GM06990 (cell line): ENCODE measurements at regions not wholly inside any gene's neighbourhood (a gene's known extent, or its start where the extent isn't known, plus 50 kb on each side); places are given as distances from the start of the nearest gene placed in this dataset.

Source experiments
- DNase-seq: peaks from one replicate; pipeline ENCODE4 v3.0.0-alpha.2; 2011; ENCODE audit not compliant: insufficient read length; ENCODE audit errors: extremely low read depth
- H3K27me3 ChIP-seq: replicated peaks from 2 replicates; pipeline ENCODE4 v1.6.0; 2011; ENCODE audit warnings: low read length; ENCODE audit not compliant: control insufficient read depth, insufficient read depth
- H3K36me3 ChIP-seq: 2 replicates; pipeline ENCODE4 v1.5.1; 2011; ENCODE audit warnings: low read length; ENCODE audit not compliant: control insufficient read depth, insufficient read depth
- H3K4me3 ChIP-seq: replicated peaks from 2 replicates; pipeline ENCODE4 v1.5.1; 2011; ENCODE audit warnings: low read depth, mild to moderate bottlenecking, control low read depth, low read length
- CTCF ChIP-seq: IDR thresholded peaks from 2 replicates; pipeline ENCODE4 v1.5.1; 2011; ENCODE audit warnings: low read length, control low read depth, mild to moderate bottlenecking, inconsistent platforms; ENCODE audit not compliant: insufficient read depth, poor library complexity, severe bottlenecking

GRCh38 chr5:133738271-133738670 is 125.9 kb upstream of the FSTL4 start:
- H3K36me3 ChIP-seq = no peaks in the 10 kb centered on the region
- H3K4me3 ChIP-seq = no peak overlapping the region
- no peaks in the 10 kb centered on the region; the same call in 1 of the 2 replicates for H3K27me3 ChIP-seq
- TF ChIP-seq CTCF = no peak
- no peak for DNase-seq

GRCh38 chr5:133736512-133736911 is 124.2 kb upstream of the FSTL4 start:
- no peak for TF ChIP-seq CTCF
- no peak for DNase-seq
- Histone ChIP-seq H3K27me3 (no peaks in the 10 kb centered on the region), H3K4me3 (no peak overlapping the region), H3K36me3 (no peaks in the 10 kb centered on the region)

DNA sequence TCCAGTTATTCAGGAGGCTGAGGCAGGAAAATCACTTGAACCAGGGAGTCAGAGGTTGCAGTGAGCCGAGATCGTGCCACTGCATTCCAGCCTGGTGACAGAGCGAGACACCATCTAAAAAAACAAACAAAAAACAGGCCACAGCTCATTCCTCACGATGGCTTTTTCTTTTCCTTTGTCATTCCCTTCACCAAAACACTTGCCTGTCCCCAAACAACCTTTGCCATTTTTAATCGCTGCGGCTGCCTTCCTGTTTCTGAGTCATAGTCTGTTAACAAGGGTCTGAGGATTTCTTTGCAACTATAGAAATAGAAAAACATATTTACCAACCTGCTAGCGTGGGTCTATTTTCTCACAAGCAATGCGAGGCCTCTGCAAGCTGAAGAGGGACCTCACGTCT is 123.0 kb upstream of the FSTL4 start:
- no peak for TF ChIP-seq CTCF
- DNase-seq = no peak
- H3K36me3 ChIP-seq = no peaks in the 10 kb centered on the region
- no peaks in the 10 kb centered on the region for H3K27me3 ChIP-seq
- H3K4me3 ChIP-seq = no peak overlapping the region

- H3K4me3 ChIP-seq = no peak overlapping the region
These were observed 122.6 kb upstream of the FSTL4 start for GRCh38 chr5:133734916-133735315.

GRCh38 chr5:133732536-133732935 is 120.2 kb upstream of the FSTL4 start:
- TF ChIP-seq CTCF = no peak
- H3K27me3 ChIP-seq = no peaks in the 10 kb centered on the region
- H3K4me3 ChIP-seq = no peak overlapping the region
- no peak for DNase-seq
- no peaks in the 10 kb centered on the region for H3K36me3 ChIP-seq

More at GRCh38 chr5:133734916-133735315, 122.6 kb upstream of the FSTL4 start:
- no peak for DNase-seq
- Histone ChIP-seq H3K36me3 (no peaks in the 10 kb centered on the region), H3K27me3 (no peaks in the 10 kb centered on the region)
- no peak for TF ChIP-seq CTCF

- H3K27me3 ChIP-seq = no peaks in the 10 kb centered on the region
- no peaks in the 10 kb centered on the region for H3K36me3 ChIP-seq
- no peak for TF ChIP-seq CTCF
These were observed 119.6 kb upstream of the FSTL4 start for GRCh38 chr5:133731951-133732350.

More at GRCh38 chr5:133731951-133732350, 119.6 kb upstream of the FSTL4 start:
- DNase-seq = no peak
- no peak overlapping the region for H3K4me3 ChIP-seq
